Right lobe of liver (tissue), 4 donors: ENCODE measurements at regions not wholly inside any gene's neighbourhood (a gene's known extent, or its start where the extent isn't known, plus 50 kb on each side); places are given as distances from the start of the nearest gene placed in this dataset.

Experiments used
- CTCF ChIP-seq, 4 donors: fragments of 200-600 bp in 3 of 4; fragments of 450-650 bp in 1 of 4; IDR thresholded peaks; one replicate each; pipeline versions ENCODE4 v1.5.1 to v1.8.0; 2016 to 2022; ENCODE audit warnings: antibody characterized with exemption in 4 of 4, mild to moderate bottlenecking in 2 of 4
- POLR2A ChIP-seq: fragments of 450-650 bp; IDR thresholded peaks from one replicate; pipeline ENCODE4 v1.6.1; 2017; ENCODE audit warnings: antibody characterized with exemption, mild to moderate bottlenecking
- donor health status: DM: no; HTN: no; CAD: no.
- donor health status: DM: no; HTN: no; CAD: no.
- donor health status: DM: no; HTN: yes; CAD: no.

- TF ChIP-seq CTCF (IDR thresholded peaks at IDR 0.05) (no peak), POLR2A (no peak)
These were observed 128.0 kb downstream of the NUAK1 start for GRCh38 chr12:106010741-106011140.
